ENCODE measurements at regions not wholly inside any gene's neighbourhood (a gene's known extent, or its start where the extent isn't known, plus 50 kb on each side); places are given as distances from the start of the nearest gene placed in this dataset.

DNA sequence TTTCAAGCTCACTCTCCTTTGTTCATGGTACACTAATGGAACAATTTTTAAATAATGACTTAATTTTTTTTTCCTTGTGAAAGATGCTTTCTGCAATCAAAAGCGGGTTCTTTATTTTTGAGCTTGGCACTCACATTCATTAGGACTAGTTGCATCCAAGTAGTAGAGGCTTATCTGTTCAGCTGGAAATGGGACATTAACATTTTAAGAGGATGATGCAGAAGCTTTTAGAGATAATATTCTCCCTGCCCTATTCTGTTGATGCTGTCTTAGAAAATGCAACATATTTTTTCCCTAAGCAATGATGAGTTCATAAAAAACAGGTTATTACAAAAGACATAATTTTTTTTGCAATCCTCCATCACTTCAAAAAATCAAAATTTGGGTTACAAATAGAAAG lies 900.6 kb downstream of the NTRK3 start:
- Mint-ChIP-seq H3K4me3 (ENCODE audit: unreplicated experiment) (no peak overlapping the region), H3K36me3 (ENCODE audit: insufficient read depth, unreplicated experiment) (no peaks in the 10 kb centered on the region), H3K4me1 (ENCODE audit: insufficient read depth, unreplicated experiment) (peaks cover 9% of the 10 kb centered on the region), H3K27ac (ENCODE audit: low read depth, unreplicated experiment) (no peak overlapping the region), H3K27me3 (ENCODE audit: insufficient read depth, unreplicated experiment) (no peaks in the 10 kb centered on the region), H3K9me3 (ENCODE audit: unreplicated experiment) (no peaks in the 10 kb centered on the region)
- intact Hi-C loops (cut with micrococcal nuclease) = no loop called here
- no TSS peak for BruUV-seq (replicated peaks)
- DNase-seq (ENCODE audit: unreplicated experiment) = no peak
- TF ChIP-seq, protein P1, sequence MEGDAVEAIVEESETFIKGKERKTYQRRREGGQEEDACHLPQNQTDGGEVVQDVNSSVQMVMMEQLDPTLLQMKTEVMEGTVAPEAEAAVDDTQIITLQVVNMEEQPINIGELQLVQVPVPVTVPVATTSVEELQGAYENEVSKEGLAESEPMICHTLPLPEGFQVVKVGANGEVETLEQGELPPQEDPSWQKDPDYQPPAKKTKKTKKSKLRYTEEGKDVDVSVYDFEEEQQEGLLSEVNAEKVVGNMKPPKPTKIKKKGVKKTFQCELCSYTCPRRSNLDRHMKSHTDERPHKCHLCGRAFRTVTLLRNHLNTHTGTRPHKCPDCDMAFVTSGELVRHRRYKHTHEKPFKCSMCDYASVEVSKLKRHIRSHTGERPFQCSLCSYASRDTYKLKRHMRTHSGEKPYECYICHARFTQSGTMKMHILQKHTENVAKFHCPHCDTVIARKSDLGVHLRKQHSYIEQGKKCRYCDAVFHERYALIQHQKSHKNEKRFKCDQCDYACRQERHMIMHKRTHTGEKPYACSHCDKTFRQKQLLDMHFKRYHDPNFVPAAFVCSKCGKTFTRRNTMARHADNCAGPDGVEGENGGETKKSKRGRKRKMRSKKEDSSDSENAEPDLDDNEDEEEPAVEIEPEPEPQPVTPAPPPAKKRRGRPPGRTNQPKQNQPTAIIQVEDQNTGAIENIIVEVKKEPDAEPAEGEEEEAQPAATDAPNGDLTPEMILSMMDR (IDR thresholded peaks at IDR 0.05; ENCODE audit: unreplicated experiment) = no peak
- POLR2A ChIA-PET = interaction anchor here (1.3 kb wide), 1 partner anchor 9 kb away, joined by 3 read pairs; no protein-coding TSS in a partner anchor
- CTCF ChIA-PET = interaction anchor here (0.6 kb wide), 1 partner anchor 48 kb away, joined by 3 read pairs; no protein-coding TSS in a partner anchor

DNA sequence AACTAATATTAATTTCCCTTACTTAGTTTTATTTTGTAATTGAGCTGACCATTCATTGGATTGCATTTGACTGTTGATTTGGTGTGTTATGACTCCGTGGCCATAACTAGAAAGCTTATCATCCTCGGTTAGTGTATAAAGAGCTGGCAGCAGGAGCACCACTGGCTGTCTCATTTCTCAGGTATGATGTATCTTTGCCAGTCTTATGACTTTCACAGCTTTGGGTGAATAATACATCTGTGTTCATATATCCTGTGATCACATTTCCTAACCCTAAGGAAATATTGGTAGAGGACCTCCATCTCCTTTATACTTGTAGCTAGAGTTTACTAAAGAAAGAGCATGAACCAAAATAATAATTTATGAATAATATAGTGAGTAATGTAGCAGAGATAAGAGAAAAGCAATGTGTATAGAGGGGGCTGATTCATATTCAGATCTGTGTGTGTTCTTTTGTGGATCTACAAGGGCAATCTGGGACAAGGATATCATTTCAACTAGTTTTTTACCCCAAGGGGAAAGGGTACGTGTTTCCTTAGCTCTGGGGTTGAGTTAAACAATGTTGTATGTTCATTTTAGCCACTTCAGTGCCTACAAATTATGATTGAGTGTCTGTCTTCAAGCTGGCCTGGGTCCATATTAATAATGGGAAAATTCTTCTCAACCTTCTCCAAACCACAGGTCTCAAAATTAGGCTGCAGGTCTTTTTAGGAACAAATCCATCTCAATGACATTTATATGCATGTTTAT lies 901.7 kb downstream of the NTRK3 start:
- Mint-ChIP-seq H3K4me3 (ENCODE audit: unreplicated experiment) (no peak overlapping the region), H3K27ac (ENCODE audit: low read depth, unreplicated experiment) (peak overlapping the region; percentile 72), H3K27me3 (ENCODE audit: insufficient read depth, unreplicated experiment) (no peaks in the 10 kb centered on the region), H3K36me3 (ENCODE audit: insufficient read depth, unreplicated experiment) (no peaks in the 10 kb centered on the region), H3K9me3 (ENCODE audit: unreplicated experiment) (no peaks in the 10 kb centered on the region), H3K4me1 (ENCODE audit: insufficient read depth, unreplicated experiment) (peaks cover 9% of the 10 kb centered on the region)
- POLR2A ChIA-PET = interaction anchor here (0.8 to 1.7 kb wide), 5 partner anchors 8 to 172 kb away, joined by 3 to 6 read pairs (median 3); no protein-coding TSS in a partner anchor
- TF ChIP-seq, protein P1 (IDR thresholded peaks at IDR 0.05; ENCODE audit: unreplicated experiment) = no peak
- peak; percentile 17 for DNase-seq (ENCODE audit: unreplicated experiment)
- intact Hi-C loops (cut with micrococcal nuclease) = no loop called here
- no TSS peak for BruUV-seq (replicated peaks)
- CTCF ChIA-PET = interaction anchor here (0.5 to 1.8 kb wide), 6 partner anchors 12 to 335 kb away, joined by 3 to 4 read pairs (median 3); no protein-coding TSS in a partner anchor

DNA sequence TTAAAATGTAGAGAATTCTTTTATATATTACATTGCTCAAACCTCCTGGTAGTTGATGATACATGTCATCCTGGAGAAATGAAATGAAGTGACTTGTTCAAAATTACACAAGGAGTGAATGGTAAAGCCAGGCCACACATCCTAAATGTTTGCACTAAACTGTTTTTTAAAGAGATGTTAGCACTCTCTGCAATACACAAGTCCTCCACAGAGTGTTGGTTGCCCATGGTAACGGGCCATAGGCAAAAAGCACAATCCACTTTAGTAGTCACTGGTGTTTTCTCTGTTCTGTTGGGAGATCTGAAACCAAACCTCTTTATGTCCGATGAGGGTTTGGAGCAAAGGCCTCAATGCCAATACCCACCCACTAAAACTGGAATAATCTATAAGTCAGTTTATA lies 907.4 kb downstream of the NTRK3 start:
- no peaks in the 10 kb centered on the region for H3K9me3 Mint-ChIP-seq (ENCODE audit: unreplicated experiment)

DNA sequence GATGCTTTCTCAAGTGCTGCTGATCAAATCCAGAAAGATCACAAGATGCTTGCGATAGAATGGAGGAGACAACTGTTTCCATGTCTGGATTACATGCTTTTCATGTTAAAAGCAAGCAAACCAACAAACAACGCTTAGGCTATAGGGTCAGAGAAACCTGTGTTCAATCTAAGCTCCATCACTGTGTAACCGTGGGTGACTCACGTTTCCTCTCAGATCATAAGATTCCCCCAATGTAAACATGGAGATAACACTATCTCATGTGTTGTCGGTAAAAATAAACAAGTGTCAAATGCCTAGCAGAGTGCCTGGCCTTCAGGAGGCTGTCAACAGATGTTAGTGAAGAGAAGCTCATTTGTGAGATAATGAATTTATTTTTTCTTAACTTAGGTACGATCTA lies 907.8 kb downstream of the NTRK3 start:
- POLR2A ChIA-PET = no interaction called here
- intact Hi-C loops (cut with micrococcal nuclease) = no loop called here
- no peaks in the 10 kb centered on the region for H3K36me3 Mint-ChIP-seq (ENCODE audit: insufficient read depth, unreplicated experiment)
- H3K4me3 Mint-ChIP-seq (ENCODE audit: unreplicated experiment) = no peak overlapping the region
- H3K4me1 Mint-ChIP-seq (ENCODE audit: insufficient read depth, unreplicated experiment) = no peaks in the 10 kb centered on the region
- no peak for DNase-seq (ENCODE audit: unreplicated experiment)
- H3K27ac Mint-ChIP-seq (ENCODE audit: low read depth, unreplicated experiment) = no peak overlapping the region
- H3K9me3 Mint-ChIP-seq (ENCODE audit: unreplicated experiment) = no peaks in the 10 kb centered on the region
- CTCF ChIA-PET = no interaction called here
- no TSS peak for BruUV-seq (replicated peaks)
- TF ChIP-seq, protein P1 (IDR thresholded peaks at IDR 0.05; ENCODE audit: unreplicated experiment) = no peak
- H3K27me3 Mint-ChIP-seq (ENCODE audit: insufficient read depth, unreplicated experiment) = no peaks in the 10 kb centered on the region

More for the DNA sequence above, 907.4 kb downstream of the NTRK3 start:
- POLR2A ChIA-PET = no interaction called here
- no peaks in the 10 kb centered on the region for H3K27me3 Mint-ChIP-seq (ENCODE audit: insufficient read depth, unreplicated experiment)
- no peak overlapping the region for H3K4me3 Mint-ChIP-seq (ENCODE audit: unreplicated experiment)
- CTCF ChIA-PET = no interaction called here
- H3K4me1 Mint-ChIP-seq (ENCODE audit: insufficient read depth, unreplicated experiment) = no peaks in the 10 kb centered on the region
- no TSS peak for BruUV-seq (replicated peaks)
- H3K27ac Mint-ChIP-seq (ENCODE audit: low read depth, unreplicated experiment) = no peak overlapping the region
- DNase-seq (ENCODE audit: unreplicated experiment) = no peak
- intact Hi-C loops (cut with micrococcal nuclease) = no loop called here
- no peaks in the 10 kb centered on the region for H3K36me3 Mint-ChIP-seq (ENCODE audit: insufficient read depth, unreplicated experiment)
- TF ChIP-seq, protein P1 (IDR thresholded peaks at IDR 0.05; ENCODE audit: unreplicated experiment) = no peak

Data from MCF 10A (cell line).